ENCODE measurements at regions not wholly inside any gene's neighbourhood (a gene's known extent, or its start where the extent isn't known, plus 50 kb on each side); places are given as distances from the start of the nearest gene placed in this dataset.
"Not testable (repeated sequence)": the region's sequence is repeated elsewhere in the genome, so short reads cannot be mapped to it uniquely, and the experiment has no call there.

DNA sequence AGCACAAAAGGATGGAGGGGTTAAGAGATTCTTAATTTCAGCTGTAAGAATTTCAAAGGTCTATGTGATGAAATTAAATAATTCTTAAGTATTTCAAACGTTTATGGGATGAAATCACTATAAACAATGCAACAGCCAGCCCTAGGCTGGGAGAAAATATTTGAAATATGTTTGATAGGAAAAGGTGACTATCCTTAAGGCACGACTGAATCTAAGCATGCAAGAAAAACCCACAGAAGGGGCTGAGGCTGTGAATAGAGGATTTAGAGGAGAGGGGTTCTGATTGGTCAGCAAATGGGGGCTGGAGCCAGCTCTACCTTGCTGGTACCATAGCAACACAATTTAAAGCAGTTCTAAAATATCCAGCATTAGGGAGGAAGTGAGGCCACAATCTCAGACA is 220.8 kb upstream of the ATP10A start:
- no peaks in the 10 kb centered on the region for H3K27me3 ChIP-seq (ENCODE audit: insufficient read depth, low read length)
- H3K4me1 ChIP-seq (ENCODE audit: insufficient read depth, low read length) = peaks cover 12% of the 10 kb centered on the region
- no peaks in the 10 kb centered on the region for H3K9me3 ChIP-seq (ENCODE audit: low read depth, low read length)
- H3K4me3 ChIP-seq (ENCODE audit: low read length) = no peak overlapping the region

- no peaks in the 10 kb centered on the region for H3K9me3 ChIP-seq (ENCODE audit: low read depth, low read length)
- H3K27me3 ChIP-seq (ENCODE audit: insufficient read depth, low read length) = no peaks in the 10 kb centered on the region
- peaks cover 12% of the 10 kb centered on the region for H3K4me1 ChIP-seq (ENCODE audit: insufficient read depth, low read length)
These were observed 220.3 kb upstream of the ATP10A start for GRCh38 chr15:26083457-26083856.

GRCh38 chr15:26082221-26083109 is 219.3 kb upstream of the ATP10A start:
- Histone ChIP-seq H3K9me3 (ENCODE audit: low read depth, low read length) (no peaks in the 10 kb centered on the region), H3K27me3 (ENCODE audit: insufficient read depth, low read length) (no peaks in the 10 kb centered on the region), H3K4me1 (ENCODE audit: insufficient read depth, low read length) (peaks cover 12% of the 10 kb centered on the region), H3K4me3 (ENCODE audit: low read length) (peak overlapping the region; percentile 51)

More at GRCh38 chr15:26083457-26083856, 220.3 kb upstream of the ATP10A start:
- H3K4me3 ChIP-seq (ENCODE audit: low read length) = no peak overlapping the region

DNA sequence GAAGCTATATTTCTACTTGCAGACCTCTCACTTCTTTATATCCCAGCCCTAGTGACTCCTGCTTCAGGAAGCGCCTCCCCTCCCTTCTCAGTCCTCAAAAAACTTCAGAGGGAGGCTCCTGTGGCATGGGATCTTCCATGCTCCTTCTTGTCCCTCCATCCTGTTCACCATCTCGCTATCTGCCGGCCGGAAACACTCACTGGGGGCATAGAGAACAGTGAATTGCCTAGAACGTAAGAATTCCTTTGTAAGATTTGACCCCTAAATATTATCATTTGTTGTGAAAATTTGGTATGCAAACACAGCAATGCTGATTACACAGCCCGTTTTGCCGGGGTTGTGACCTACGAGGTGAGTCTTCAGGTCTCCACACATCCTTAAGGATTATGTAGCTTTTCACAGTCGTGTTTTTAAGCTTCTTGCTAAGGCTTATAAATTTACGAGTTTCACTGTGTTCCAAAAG is 218.7 kb upstream of the ATP10A start:
- Histone ChIP-seq H3K4me3 (ENCODE audit: low read length) (peak overlapping the region; percentile 51), H3K4me1 (ENCODE audit: insufficient read depth, low read length) (peaks cover 12% of the 10 kb centered on the region), H3K9me3 (ENCODE audit: low read depth, low read length) (no peaks in the 10 kb centered on the region), H3K27me3 (ENCODE audit: insufficient read depth, low read length) (no peaks in the 10 kb centered on the region)

GRCh38 chr15:26075770-26076169 is 212.6 kb upstream of the ATP10A start:
- Histone ChIP-seq H3K4me1 (ENCODE audit: insufficient read depth, low read length) (no peaks in the 10 kb centered on the region), H3K9me3 (ENCODE audit: low read depth, low read length) (no peaks in the 10 kb centered on the region), H3K4me3 (ENCODE audit: low read length) (no peak overlapping the region), H3K27me3 (ENCODE audit: insufficient read depth, low read length) (no peaks in the 10 kb centered on the region)

GRCh38 chr15:26073430-26074333 is 210.6 kb upstream of the ATP10A start:
- no peaks in the 10 kb centered on the region for H3K27me3 ChIP-seq (ENCODE audit: insufficient read depth, low read length)
- no peaks in the 10 kb centered on the region for H3K4me1 ChIP-seq (ENCODE audit: insufficient read depth, low read length)
- no peak overlapping the region for H3K4me3 ChIP-seq (ENCODE audit: low read length)
- no peaks in the 10 kb centered on the region for H3K9me3 ChIP-seq (ENCODE audit: low read depth, low read length)

- Histone ChIP-seq H3K4me1 (ENCODE audit: insufficient read depth, low read length) (no peaks in the 10 kb centered on the region), H3K27me3 (ENCODE audit: insufficient read depth, low read length) (no peaks in the 10 kb centered on the region), H3K4me3 (ENCODE audit: low read length) (no peak overlapping the region), H3K9me3 (ENCODE audit: low read depth, low read length) (no peaks in the 10 kb centered on the region)
These were observed 207.0 kb upstream of the ATP10A start for GRCh38 chr15:26070095-26070532.

GRCh38 chr15:26069231-26069641 is 206.1 kb upstream of the ATP10A start:
- H3K4me3 ChIP-seq (ENCODE audit: low read length) = no peak overlapping the region
- H3K4me1 ChIP-seq (ENCODE audit: insufficient read depth, low read length) = no peaks in the 10 kb centered on the region
- no peaks in the 10 kb centered on the region for H3K27me3 ChIP-seq (ENCODE audit: insufficient read depth, low read length)
- no peaks in the 10 kb centered on the region for H3K9me3 ChIP-seq (ENCODE audit: low read depth, low read length)

GRCh38 chr15:26066896-26067295 is 203.8 kb upstream of the ATP10A start:
- no peak overlapping the region for H3K4me3 ChIP-seq (ENCODE audit: low read length)
- H3K9me3 ChIP-seq (ENCODE audit: low read depth, low read length) = no peaks in the 10 kb centered on the region
- H3K27me3 ChIP-seq (ENCODE audit: insufficient read depth, low read length) = no peaks in the 10 kb centered on the region

DNA sequence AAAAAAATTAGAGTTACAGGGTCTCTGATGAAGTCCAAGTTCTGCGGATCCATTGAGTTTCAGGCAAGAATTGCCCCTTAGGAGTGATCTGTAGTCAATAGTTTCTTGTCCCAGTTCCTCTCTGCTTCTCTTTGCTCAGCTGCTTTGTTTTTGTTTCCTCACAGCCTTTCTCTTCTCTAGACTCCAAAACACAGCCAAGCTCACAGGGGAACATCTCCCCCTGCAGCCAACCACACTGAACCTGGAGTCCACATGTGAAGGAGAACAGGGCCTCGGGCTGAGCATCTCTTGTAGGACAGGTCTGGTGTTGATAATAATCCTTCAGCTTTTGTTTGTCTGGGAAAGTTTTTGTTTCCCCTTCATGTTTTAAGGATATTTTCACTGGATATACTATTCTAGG is 202.6 kb upstream of the ATP10A start:
- H3K4me3 ChIP-seq (ENCODE audit: low read length) = no peak overlapping the region
- H3K27me3 ChIP-seq (ENCODE audit: insufficient read depth, low read length) = no peaks in the 10 kb centered on the region
- H3K9me3 ChIP-seq (ENCODE audit: low read depth, low read length) = no peaks in the 10 kb centered on the region
- no peaks in the 10 kb centered on the region for H3K4me1 ChIP-seq (ENCODE audit: insufficient read depth, low read length)

More at GRCh38 chr15:26066896-26067295, 203.8 kb upstream of the ATP10A start:
- no peaks in the 10 kb centered on the region for H3K4me1 ChIP-seq (ENCODE audit: insufficient read depth, low read length)

GRCh38 chr15:26061248-26061647 is 198.1 kb upstream of the ATP10A start:
- no peaks in the 10 kb centered on the region for H3K27me3 ChIP-seq (ENCODE audit: insufficient read depth, low read length)
- no peak overlapping the region for H3K4me3 ChIP-seq (ENCODE audit: low read length)
- H3K4me1 ChIP-seq (ENCODE audit: insufficient read depth, low read length) = no peaks in the 10 kb centered on the region
- no peaks in the 10 kb centered on the region for H3K9me3 ChIP-seq (ENCODE audit: low read depth, low read length)

DNA sequence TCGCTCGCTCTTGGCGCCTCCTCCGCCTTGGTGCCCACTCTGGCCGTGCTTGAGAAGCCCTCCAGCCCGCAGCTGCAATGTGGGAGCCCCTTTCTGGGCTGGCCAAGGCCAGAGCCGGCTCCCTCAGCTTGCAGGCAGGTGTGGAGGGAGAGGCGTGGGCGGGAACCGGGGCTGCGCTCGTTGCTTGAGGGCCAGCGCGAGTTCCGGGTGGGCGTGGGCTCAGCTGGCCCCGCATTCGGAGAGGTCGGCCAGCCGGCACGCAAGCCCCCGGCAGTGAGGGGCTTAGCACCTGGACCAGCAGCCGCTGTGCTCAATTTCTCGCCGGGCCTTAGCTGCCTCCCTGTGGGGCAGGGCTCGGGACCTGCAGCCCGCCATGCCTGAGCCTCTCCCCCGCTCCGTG is 193.6 kb upstream of the ATP10A start:
- not testable (repeated sequence) for H3K4me3 ChIP-seq (ENCODE audit: low read length); H3K27me3 ChIP-seq (ENCODE audit: insufficient read depth, low read length); H3K4me1 ChIP-seq (ENCODE audit: insufficient read depth, low read length); H3K9me3 ChIP-seq (ENCODE audit: low read depth, low read length)

DNA sequence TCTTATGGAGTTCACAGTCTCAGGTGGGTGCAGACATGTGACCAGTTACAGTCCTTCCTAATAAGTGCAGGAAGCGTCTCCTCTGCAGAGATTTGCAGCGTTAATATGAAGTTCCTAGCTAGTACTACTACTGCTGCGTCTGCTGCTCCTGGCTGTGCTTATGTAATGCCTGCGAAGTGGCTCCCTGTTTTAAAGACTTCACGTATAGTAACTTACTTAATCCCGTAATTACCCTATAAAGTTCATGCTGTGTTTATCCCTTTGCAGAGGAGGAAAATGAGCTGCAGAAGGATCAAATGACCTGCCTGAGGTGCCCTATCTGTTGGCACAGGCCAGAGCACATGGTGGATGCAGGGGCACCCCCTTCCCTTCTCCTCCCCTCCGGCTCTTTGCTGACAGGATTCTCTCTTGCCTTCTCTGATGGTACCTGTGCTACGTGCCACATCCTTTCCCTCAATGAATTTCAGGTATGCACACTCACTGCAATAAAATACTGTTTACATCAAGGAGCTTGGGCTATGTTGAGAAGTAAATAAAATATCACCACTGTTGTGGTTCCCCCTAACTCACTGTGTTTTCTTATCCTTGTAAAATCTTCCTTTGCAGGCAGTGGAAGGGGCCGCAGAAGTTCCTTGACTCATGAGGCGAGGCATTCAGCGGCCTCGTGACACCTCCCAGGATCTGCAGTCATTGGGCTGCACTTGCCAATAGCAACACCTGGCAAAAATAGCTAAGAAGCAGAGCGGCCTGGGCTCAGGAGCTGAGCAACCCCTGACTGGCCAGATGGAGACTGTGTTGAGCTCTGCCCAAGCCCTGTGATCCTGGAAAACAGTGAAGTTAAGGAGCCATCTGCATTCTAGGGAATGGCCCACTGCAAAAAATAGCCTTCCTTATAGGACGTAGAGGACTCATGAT is 188.9 kb upstream of the ATP10A start:
- H3K4me1 ChIP-seq (ENCODE audit: insufficient read depth, low read length) = no peaks in the 10 kb centered on the region
- no peak overlapping the region for H3K4me3 ChIP-seq (ENCODE audit: low read length)
- H3K27me3 ChIP-seq (ENCODE audit: insufficient read depth, low read length) = no peaks in the 10 kb centered on the region
- H3K9me3 ChIP-seq (ENCODE audit: low read depth, low read length) = no peaks in the 10 kb centered on the region

- no peaks in the 10 kb centered on the region for H3K9me3 ChIP-seq (ENCODE audit: low read depth, low read length)
- no peaks in the 10 kb centered on the region for H3K27me3 ChIP-seq (ENCODE audit: insufficient read depth, low read length)
- H3K4me1 ChIP-seq (ENCODE audit: insufficient read depth, low read length) = no peaks in the 10 kb centered on the region
- no peak overlapping the region for H3K4me3 ChIP-seq (ENCODE audit: low read length)
These were observed 187.9 kb upstream of the ATP10A start for GRCh38 chr15:26050984-26051383.

All from mononuclear cell (primary cell).